DND-41 (cell line): ENCODE measurements at regions not wholly inside any gene's neighbourhood (a gene's known extent, or its start where the extent isn't known, plus 50 kb on each side); places are given as distances from the start of the nearest gene placed in this dataset.

Experiments
- CTCF ChIP-seq: IDR thresholded peaks from 2 replicates; pipeline ENCODE4 v1.5.1; 2012; ENCODE audit warnings: borderline replicate concordance, low read length, moderate library complexity, mild to moderate bottlenecking; ENCODE audit not compliant: poor library complexity, severe bottlenecking; ENCODE audit errors: extremely low read depth
- EZH2 ChIP-seq: IDR thresholded peaks from 3 replicates; pipeline ENCODE4 v1.6.1; 2012; ENCODE audit warnings: borderline replicate concordance, low read depth, mild to moderate bottlenecking, moderate library complexity, low read length, inconsistent platforms; ENCODE audit not compliant: severe bottlenecking

DNA sequence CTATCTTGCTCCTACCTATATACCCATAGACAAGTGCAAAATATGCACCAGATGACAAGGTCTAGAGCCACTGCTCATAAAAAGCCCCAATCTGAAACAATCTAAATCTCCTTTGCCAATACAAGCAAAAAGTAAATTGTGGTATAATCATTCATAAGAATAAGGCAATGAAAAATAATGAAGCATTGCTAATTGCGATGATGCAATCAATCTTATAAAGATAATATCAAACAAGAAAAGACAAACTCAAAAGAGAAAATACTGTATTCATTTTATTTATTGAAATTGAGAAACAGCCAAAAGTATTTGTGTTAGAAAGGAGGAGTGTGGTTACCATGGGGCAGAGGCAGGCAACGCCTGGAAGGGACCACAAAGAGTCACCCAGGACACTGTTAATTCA is 175.9 kb upstream of the GYPC start:
- TF ChIP-seq EZH2 (no peak), CTCF (no peak)
